Natural killer cell (primary cell): ENCODE measurements at regions not wholly inside any gene's neighbourhood (a gene's known extent, or its start where the extent isn't known, plus 50 kb on each side); places are given as distances from the start of the nearest gene placed in this dataset.

Experiments used
- ATAC-seq, 3 donors: fragments of 150-1000 bp in 2 of 3; fragments of 200-7000 bp in 1 of 3; cut with Tn5 transposase; 1 replicate in 1 of 3; 2 replicates in 2 of 3; pipeline ENCODE4 v1.10.0; 2021; ENCODE audit warnings: mild to moderate bottlenecking in 2 of 3, moderate library complexity in 2 of 3
- DNase-seq, 2 donors: peaks; one replicate each; pipeline versions ENCODE4 v3.0.0 to v3.0.0-alpha.2; 2013 to 2021; ENCODE audit warnings: mixed read lengths in 1 of 2
- H3K27ac ChIP-seq: one replicate; pipeline ENCODE4 v1.5.1; 2013; ENCODE audit warnings: mild to moderate bottlenecking, low read length
- H3K27me3 ChIP-seq: one replicate; pipeline ENCODE4 v1.6.1; 2013; ENCODE audit warnings: low read length; ENCODE audit not compliant: control insufficient read depth, insufficient read depth
- H3K36me3 ChIP-seq: one replicate; pipeline ENCODE4 v1.6.1; 2013; ENCODE audit warnings: low read length; ENCODE audit not compliant: control insufficient read depth, insufficient read depth
- H3K4me1 ChIP-seq: one replicate; pipeline ENCODE4 v1.6.1; 2013; ENCODE audit warnings: low read length; ENCODE audit not compliant: control insufficient read depth, insufficient read depth
- H3K4me3 ChIP-seq: one replicate; pipeline ENCODE4 v1.5.1; 2013; ENCODE audit warnings: low read length
- H3K9me3 ChIP-seq: one replicate; pipeline ENCODE4 v1.6.1; 2013; ENCODE audit warnings: low read length; ENCODE audit not compliant: control insufficient read depth, insufficient read depth
- H3K27ac Mint-ChIP-seq, 2 donors: one replicate each; pipeline ENCODE4 v1.8.0; 2022; ENCODE audit warnings: mild to moderate bottlenecking in 2 of 2, mixed read lengths in 2 of 2, moderate library complexity in 1 of 2
- H3K27me3 Mint-ChIP-seq, 2 donors: one replicate each; pipeline ENCODE4 v1.8.0; 2022; ENCODE audit warnings: low read depth in 2 of 2, mixed read lengths in 2 of 2
- H3K36me3 Mint-ChIP-seq: one replicate; pipeline ENCODE4 v1.8.0; 2022; ENCODE audit warnings: mixed read lengths
- H3K4me1 Mint-ChIP-seq, 2 donors: one replicate each; pipeline ENCODE4 v1.8.0; 2022; ENCODE audit warnings: mixed read lengths in 2 of 2
- H3K4me3 Mint-ChIP-seq: one replicate; pipeline ENCODE4 v1.8.0; 2022; ENCODE audit warnings: mild to moderate bottlenecking, moderate library complexity, mixed read lengths
- H3K9me3 Mint-ChIP-seq, 2 donors: one replicate each; pipeline ENCODE4 v1.8.0; 2022; ENCODE audit warnings: mixed read lengths in 2 of 2
- CTCF ChIP-seq: fragments of 200-600 bp; IDR thresholded peaks from one replicate; pipeline ENCODE4 v1.8.0; 2022; ENCODE audit warnings: antibody characterized with exemption
- WGBS: methylation state at CpG from one replicate; pipeline ENCODE4 v1.1.7; 2013; ENCODE audit warnings: missing lambda C conversion rate; ENCODE audit not compliant: insufficient coverage; 5-methylcytosine and 5-hydroxymethylcytosine counted together
- intact Hi-C: fragments of 100-400 bp; cut with micrococcal nuclease; formaldehyde crosslinking; loops from one replicate; pipeline ENCODE4 v1.14.2; 2022

- H3K9me3 Mint-ChIP-seq = no peaks in the 10 kb centered on the region
- no peak for ATAC-seq
- Histone ChIP-seq H3K36me3 (no peaks in the 10 kb centered on the region), H3K27ac (no peak overlapping the region), H3K4me3 (no peak overlapping the region), H3K4me1 (no peaks in the 10 kb centered on the region), H3K9me3 (no peaks in the 10 kb centered on the region), H3K27me3 (no peaks in the 10 kb centered on the region)
- no peak for TF ChIP-seq CTCF
- no peaks in the 10 kb centered on the region for H3K36me3 Mint-ChIP-seq
- intact Hi-C loops = no loop called here
- no peak overlapping the region for H3K27ac Mint-ChIP-seq
- no peaks in the 10 kb centered on the region for H3K27me3 Mint-ChIP-seq
- WGBS = 91% methylated on average over 2 of the region's 3 CpGs
- DNase-seq = no peak
- no peak overlapping the region for H3K4me3 Mint-ChIP-seq
- no peaks in the 10 kb centered on the region for H3K4me1 Mint-ChIP-seq
Measured at GRCh38 chr3:157574531-157574930, 71.3 kb upstream of the VEPH1 start.

- no peak for DNase-seq
- Histone ChIP-seq H3K27me3 (no peaks in the 10 kb centered on the region), H3K27ac (no peak overlapping the region), H3K36me3 (no peaks in the 10 kb centered on the region), H3K4me3 (no peak overlapping the region), H3K4me1 (no peaks in the 10 kb centered on the region), H3K9me3 (no peaks in the 10 kb centered on the region)
- no peak for ATAC-seq
- Mint-ChIP-seq H3K36me3 (no peaks in the 10 kb centered on the region), H3K27me3 (no peaks in the 10 kb centered on the region), H3K4me3 (no peak overlapping the region), H3K9me3 (no peaks in the 10 kb centered on the region), H3K27ac (no peak overlapping the region), H3K4me1 (no peaks in the 10 kb centered on the region)
- intact Hi-C loops = no loop called here
- TF ChIP-seq CTCF = no peak
- no CpG with 5 or more reads among the region's 1 CpG for WGBS
Measured at GRCh38 chr3:157573780-157574378, 70.7 kb upstream of the VEPH1 start.

GRCh38 chr3:157573281-157573680 is 70.1 kb upstream of the VEPH1 start:
- WGBS = 88% methylated on average over 1 of the region's 1 CpG
- TF ChIP-seq CTCF = no peak
- Histone ChIP-seq H3K27me3 (no peaks in the 10 kb centered on the region), H3K4me3 (no peak overlapping the region), H3K36me3 (no peaks in the 10 kb centered on the region), H3K9me3 (no peaks in the 10 kb centered on the region), H3K4me1 (no peaks in the 10 kb centered on the region), H3K27ac (no peak overlapping the region)
- H3K27ac Mint-ChIP-seq = no peak overlapping the region
- intact Hi-C loops = no loop called here
- no peaks in the 10 kb centered on the region for H3K9me3 Mint-ChIP-seq
- ATAC-seq (no peak), DNase-seq (no peak)
- no peak overlapping the region for H3K4me3 Mint-ChIP-seq
- H3K36me3 Mint-ChIP-seq = no peaks in the 10 kb centered on the region
- no peaks in the 10 kb centered on the region for H3K4me1 Mint-ChIP-seq
- H3K27me3 Mint-ChIP-seq = no peaks in the 10 kb centered on the region

GRCh38 chr3:157572559-157573270 is 69.5 kb upstream of the VEPH1 start:
- H3K4me1 ChIP-seq = no peaks in the 10 kb centered on the region
- intact Hi-C loops = no loop called here
- no peaks in the 10 kb centered on the region for H3K36me3 Mint-ChIP-seq
- no peak overlapping the region for H3K4me3 ChIP-seq
- peak; percentile 32 for TF ChIP-seq CTCF
- no peak overlapping the region for H3K27ac ChIP-seq
- DNase-seq (peak in 1 of 2 donors; percentile 48), ATAC-seq (peak in 1 of 3 donors; percentile 37)
- H3K27me3 ChIP-seq = no peaks in the 10 kb centered on the region
- no peaks in the 10 kb centered on the region for H3K9me3 Mint-ChIP-seq
- H3K4me1 Mint-ChIP-seq = no peaks in the 10 kb centered on the region
- H3K4me3 Mint-ChIP-seq = no peak overlapping the region
- no peak overlapping the region for H3K27ac Mint-ChIP-seq
- no peaks in the 10 kb centered on the region for H3K36me3 ChIP-seq
- no peaks in the 10 kb centered on the region for H3K27me3 Mint-ChIP-seq
- H3K9me3 ChIP-seq = no peaks in the 10 kb centered on the region
- WGBS = 80% methylated on average over 6 of the region's 8 CpGs
